Eye (tissue), 1 donor: ENCODE measurements at regions not wholly inside any gene's neighbourhood (a gene's known extent, or its start where the extent isn't known, plus 50 kb on each side); places are given as distances from the start of the nearest gene placed in this dataset.

Experiments
- DNase-seq: peaks from one replicate; pipeline ENCODE4 v3.0.0-alpha.2; 2015

- no peak for DNase-seq
These were observed 504.6 kb upstream of the ZNF462 start for GRCh38 chr9:106358331-106358730.

DNA sequence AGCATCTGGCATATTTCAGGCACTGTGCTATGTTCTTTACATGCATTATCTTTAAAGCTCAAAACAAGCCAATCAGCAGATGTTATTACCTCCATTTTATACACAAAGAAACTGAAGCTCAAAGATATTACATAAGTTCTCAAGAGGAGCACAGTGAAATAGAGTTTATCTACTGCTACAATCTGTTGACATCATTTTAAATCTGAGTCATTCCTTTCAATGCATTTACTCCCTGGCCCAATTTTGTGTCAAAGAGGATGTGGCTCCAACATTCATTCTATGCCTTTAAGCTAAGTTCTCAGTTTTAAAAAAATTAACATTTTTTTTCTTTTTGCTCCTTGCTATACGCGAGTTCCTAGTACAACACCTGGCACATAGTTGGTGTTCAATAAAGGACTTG, 486.3 kb upstream of the ZNF462 start:
- no peak for DNase-seq

GRCh38 chr9:106383072-106383471, 479.9 kb upstream of the ZNF462 start:
- DNase-seq: peak; percentile 42

- no peak for DNase-seq
These were observed 475.0 kb upstream of the ZNF462 start for GRCh38 chr9:106387965-106388364.

DNA sequence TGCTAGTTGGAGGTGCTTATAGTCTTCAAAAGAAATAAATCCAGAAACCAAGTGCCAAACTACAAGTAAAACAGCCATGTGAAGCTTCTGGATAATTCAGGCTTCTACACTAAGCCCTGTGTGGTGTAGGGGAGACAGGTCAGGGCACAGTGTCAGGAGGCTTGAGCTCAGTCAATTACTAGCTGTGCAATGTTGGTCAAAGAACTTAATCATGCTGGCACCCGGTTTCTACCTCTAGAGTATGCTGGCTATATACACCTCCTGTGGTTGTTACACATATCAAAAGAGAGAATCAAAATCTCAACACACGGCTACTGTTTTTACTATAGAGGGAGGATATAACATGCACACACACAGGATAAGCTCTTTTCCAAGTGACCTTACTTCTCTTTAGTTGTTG, 469.7 kb upstream of the ZNF462 start:
- DNase-seq: no peak

DNA sequence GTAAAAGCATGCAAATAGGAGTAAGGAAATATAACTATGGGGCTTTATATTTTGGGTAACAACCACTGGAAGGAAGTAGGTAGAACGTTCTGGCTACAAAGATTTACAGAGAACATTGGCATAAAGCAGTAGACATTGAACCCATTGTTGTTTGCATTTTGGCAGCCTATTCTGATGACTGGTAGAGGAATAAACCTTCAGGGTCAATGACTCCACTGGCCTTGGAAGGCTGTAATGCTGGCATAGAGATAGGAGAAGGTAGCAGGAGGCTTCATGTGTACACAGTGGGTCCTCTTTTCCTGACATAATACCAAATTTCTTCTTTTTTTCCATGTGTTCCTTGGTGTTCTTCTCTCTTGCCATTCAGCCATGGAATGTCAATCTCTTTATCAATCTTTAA, 462.8 kb upstream of the ZNF462 start:
- DNase-seq: no peak

DNA sequence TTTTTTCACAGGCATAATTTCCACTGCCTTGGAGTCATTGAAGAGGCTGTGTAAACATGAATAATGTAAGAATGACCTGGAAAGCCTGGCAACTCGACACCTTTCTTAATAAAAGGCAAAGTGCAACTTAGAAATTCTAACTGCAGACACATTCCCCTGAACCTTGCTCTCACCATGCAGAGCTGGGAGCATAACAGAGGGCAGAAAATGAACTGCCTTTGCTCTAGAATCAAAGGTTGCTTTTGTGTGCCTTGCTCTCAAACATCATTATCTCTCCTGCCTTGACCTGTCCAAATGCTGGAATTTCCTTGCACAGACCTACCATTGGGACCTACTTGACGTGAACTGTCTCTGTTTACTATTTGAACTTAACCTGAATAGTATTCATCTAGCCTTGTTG, 462.0 kb upstream of the ZNF462 start:
- DNase-seq: no peak

GRCh38 chr9:106403081-106403480, 459.9 kb upstream of the ZNF462 start:
- no peak for DNase-seq

DNA sequence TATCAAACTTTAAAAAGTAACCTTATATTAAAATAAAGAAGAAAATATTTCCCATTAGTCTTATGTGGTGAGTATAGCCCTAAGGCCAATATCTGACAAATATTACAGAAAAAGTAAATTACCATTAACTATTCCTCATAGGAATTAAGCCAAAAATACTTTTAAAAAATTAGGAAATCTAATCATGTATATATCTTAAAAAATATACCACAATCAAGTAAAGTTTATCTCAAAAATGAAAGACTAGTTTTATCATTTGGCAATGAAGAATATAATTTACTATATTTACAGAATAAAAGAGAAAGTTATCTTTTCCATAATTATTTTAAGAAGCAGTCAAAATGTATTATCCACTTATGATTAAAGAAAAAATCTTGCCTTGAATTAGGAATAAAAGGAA, 458.8 kb upstream of the ZNF462 start:
- DNase-seq: no peak

- no peak for DNase-seq
These were observed 457.0 kb upstream of the ZNF462 start for GRCh38 chr9:106405871-106406435.

GRCh38 chr9:106414042-106414441, 448.9 kb upstream of the ZNF462 start:
- peak; percentile 16 for DNase-seq

DNA sequence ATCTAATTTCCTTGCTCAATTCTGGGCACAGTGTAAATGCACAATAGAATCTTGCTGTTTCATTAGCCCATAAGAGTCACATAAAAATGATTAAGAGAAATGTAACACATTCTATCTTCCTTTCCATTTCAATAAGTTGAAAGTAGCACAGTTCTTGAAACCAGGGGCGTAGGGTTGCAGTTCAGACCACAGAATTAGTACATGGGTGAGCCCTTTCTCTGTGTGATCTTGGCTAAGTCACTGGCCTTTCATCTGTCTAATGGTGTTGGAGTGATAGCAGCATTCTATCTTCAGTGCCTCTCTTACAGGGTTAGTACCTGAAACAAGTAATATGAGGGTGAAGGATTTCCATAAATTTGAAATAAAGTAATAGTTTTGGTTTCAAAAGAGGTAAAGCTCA, 445.3 kb upstream of the ZNF462 start:
- no peak for DNase-seq

- DNase-seq: peak; percentile 15
These were observed 443.1 kb upstream of the ZNF462 start for GRCh38 chr9:106419829-106420228.

GRCh38 chr9:106420511-106420944, 442.4 kb upstream of the ZNF462 start:
- no peak for DNase-seq

DNA sequence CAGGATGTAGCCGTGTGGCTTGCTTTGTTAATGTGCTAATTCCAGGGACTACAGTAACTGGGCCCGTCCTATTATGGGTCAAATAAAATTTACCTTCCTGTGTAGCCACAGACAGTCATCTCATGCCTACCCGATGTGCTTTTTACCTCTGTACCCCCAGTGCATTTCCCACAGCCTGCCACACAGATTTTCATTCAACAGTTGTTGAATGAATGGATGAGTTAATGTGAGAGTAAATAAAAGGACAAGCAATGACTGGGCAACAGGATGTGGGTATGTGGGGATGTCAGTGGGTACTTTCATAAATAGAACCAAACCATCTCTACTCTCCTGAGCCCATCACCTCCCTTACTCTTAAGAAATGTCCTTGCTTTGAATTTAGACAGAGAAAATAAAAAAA, 441.2 kb upstream of the ZNF462 start:
- no peak for DNase-seq

GRCh38 chr9:106423575-106423974, 439.4 kb upstream of the ZNF462 start:
- no peak for DNase-seq

DNA sequence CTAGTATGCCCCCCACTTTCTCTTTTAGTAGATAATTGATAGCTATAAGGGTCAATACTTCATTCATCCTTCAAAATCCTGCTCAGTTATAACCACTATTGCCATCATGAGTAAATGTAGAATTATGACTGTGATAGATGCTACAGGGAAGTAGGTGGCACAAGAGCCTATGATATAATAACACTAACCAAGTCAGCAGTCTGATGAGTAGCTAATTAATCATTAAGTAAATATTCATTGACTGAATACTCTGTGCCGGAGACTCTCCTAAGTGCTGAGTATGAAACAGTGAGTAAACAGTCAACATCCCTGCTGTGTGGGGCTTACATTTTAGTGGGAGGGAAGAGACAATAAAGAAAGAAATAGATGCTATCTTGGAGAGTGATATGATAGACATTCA, 430.3 kb upstream of the ZNF462 start:
- no peak for DNase-seq

DNA sequence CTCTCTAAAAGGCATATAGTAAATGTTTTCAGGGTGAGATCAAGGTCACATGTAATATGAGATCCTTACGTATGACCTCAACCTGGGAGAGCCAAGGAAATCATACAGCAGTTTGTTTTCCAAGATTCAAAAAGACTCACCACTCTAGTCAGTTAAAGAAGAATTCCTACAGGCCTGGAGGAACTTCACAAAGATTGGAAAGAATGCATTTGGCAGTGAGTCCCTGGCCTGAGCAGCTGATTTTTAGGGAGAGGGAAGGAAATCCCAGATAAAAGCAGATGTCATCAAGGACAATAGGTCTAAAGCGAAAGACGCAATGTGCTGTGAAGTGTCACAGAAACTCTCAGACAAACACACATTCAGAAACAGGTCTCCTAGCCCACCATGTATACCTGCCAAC, 424.0 kb upstream of the ZNF462 start:
- peak; percentile 33 for DNase-seq

- DNase-seq: no peak
These were observed 421.7 kb upstream of the ZNF462 start for GRCh38 chr9:106441283-106441682.

DNA sequence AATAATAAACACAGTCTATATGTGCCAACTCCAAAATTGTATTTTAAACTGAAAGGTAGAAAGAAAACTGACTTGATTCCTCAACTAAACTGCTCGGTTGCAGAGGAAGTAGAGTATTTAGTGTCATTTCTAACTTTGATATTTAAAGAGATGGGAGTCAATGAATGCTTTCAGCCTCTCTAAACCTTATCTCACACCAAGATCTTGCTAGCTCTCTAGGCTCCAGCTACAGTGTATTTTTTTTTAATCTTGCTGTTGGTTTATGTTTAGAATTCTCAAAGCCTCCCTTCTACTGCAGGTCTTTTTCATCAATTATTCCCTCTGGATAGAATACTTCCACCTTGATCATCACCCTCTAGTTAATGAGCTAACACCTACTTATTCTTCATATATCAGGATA, 419.4 kb upstream of the ZNF462 start:
- DNase-seq: no peak

GRCh38 chr9:106445107-106445506, 417.9 kb upstream of the ZNF462 start:
- DNase-seq: no peak

DNA sequence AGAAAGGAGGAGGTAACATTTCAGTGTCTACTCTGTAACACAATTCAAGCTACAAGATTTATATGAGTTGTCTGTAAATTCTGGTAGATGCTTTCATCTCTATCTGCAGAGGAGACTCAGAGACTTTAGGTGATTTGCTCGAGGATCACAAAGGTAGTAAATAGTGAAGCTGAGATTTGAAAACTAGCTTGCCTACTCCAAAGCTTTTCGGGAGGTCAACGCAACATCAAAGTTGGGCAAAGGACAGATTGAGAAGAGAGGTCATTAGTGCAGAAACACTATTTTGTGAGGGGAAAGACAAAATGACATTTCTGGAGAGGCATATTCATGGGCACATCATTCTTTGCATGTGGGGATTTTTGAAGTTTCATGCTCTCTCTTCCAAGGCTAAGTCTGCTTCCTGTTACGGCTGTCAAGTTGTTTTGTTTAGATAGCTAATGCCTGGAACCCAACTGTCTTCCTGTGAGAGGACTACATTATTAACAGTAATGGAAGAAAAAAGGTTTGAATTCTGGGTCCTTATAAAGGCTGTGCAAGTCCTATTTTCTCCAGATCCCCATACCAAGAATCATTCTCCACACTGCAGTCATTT, 413.5 kb upstream of the ZNF462 start:
- no peak for DNase-seq

DNA sequence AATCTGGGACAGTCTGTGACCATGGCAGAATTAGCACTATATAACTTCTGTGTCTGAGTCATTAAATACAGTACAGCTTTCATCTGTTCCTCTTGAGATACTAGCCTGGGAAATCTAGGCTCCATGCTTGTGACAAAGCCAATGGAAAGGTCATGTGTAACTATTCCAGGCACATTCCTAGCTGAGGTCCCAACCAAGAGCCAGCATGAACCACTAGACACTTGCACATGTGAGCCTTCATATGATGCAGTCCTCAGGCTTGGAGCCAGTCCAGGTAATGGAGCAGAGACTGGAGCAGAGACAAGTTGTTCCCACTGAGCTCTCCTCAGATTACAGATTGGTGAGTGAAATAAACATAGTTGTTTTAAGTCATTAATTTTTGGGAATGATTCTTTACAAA, 412.4 kb upstream of the ZNF462 start:
- no peak for DNase-seq

DNA sequence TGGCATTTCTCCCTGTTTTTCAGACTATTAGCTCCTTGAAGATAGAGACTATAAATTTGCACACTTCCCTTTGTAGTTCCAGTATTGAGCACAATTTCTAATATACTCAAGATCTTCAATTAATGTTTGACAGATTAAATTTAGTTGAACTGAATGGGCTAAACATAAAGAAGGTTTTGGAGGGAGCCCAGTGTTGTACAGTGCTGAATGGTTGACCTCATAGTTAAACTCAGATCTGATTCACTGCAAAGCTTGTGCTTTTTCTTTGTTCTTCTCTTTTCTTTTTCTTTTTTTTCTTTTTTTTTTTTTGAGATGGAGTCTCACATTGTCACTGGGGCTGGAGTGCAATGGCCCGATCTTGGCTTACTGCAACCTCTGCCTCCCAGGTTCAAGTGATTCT, 411.7 kb upstream of the ZNF462 start:
- no peak for DNase-seq

- no peak for DNase-seq
These were observed 406.4 kb upstream of the ZNF462 start for GRCh38 chr9:106456581-106456980.
